HL-60 (cell line): ENCODE measurements at regions not wholly inside any gene's neighbourhood (a gene's known extent, or its start where the extent isn't known, plus 50 kb on each side); places are given as distances from the start of the nearest gene placed in this dataset.

Source experiments
- DNase-seq, 2 experiments: peaks; one replicate each; pipeline ENCODE4 v3.0.0-alpha.2; 2010 to 2020; ENCODE audit warnings: low read depth in 1 of 2, low spot score in 1 of 2
- H3K27ac ChIP-seq: fragments of 250-450 bp; sonication (Bioruptor Pico); replicated peaks from 2 replicates; pipeline ENCODE4 v1.5.1; 2020; ENCODE audit warnings: mild to moderate bottlenecking, moderate library complexity
- H3K27me3 ChIP-seq: fragments of 250-450 bp; sonication (Bioruptor Pico); 2 replicates; pipeline ENCODE4 v1.5.1; 2021; ENCODE audit warnings: mild to moderate bottlenecking, moderate library complexity; ENCODE audit not compliant: insufficient read depth, poor library complexity, severe bottlenecking
- H3K4me3 ChIP-seq: replicated peaks from 2 replicates; pipeline ENCODE4 v1.5.1; 2011; ENCODE audit warnings: mild to moderate bottlenecking, control low read depth, low read length; ENCODE audit not compliant: insufficient read depth
- GABPA ChIP-seq: IDR thresholded peaks from 2 replicates; pipeline ENCODE4 v1.6.1; 2012; ENCODE audit warnings: low read depth
- POLR2AphosphoS5 ChIP-seq: IDR thresholded peaks from 2 replicates; pipeline ENCODE4 v1.6.1; 2012; ENCODE audit warnings: low read depth
- REST ChIP-seq: IDR thresholded peaks from 2 replicates; pipeline ENCODE4 v1.6.1; 2012; ENCODE audit warnings: low read depth; ENCODE audit not compliant: insufficient replicate concordance
- SPI1 ChIP-seq: IDR thresholded peaks from 2 replicates; pipeline ENCODE4 v1.6.1; 2012; ENCODE audit warnings: low read depth, mild to moderate bottlenecking, borderline replicate concordance
- TF ChIP-seq, protein P1 (sequence below): IDR thresholded peaks from one replicate; pipeline ENCODE4 v1.5.1; 2011; ENCODE audit warnings: low read length, control low read depth, inconsistent platforms; ENCODE audit not compliant: insufficient read depth

DNA sequence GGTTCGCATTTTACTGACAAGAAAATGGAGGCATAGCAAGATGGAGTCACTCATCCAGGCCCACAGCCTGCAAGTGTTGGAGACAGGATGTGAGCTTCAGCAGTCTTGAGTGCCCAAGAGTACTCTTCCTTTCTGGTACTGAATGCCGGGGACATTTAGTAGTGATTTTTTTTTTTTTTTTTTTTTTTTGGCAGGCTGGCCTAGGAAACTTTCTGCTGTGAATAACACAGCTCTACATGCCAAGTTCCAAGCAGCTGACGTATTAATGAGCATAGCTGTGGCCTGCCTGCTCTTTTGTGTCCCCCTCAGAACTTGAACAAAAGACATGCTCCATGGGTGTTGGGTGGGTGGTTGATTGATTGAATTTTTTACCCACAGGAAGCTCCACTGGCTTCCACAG is 195.5 kb upstream of the CADM1 start:
- H3K4me3 ChIP-seq = no peak overlapping the region
- H3K27ac ChIP-seq = no peak overlapping the region
- H3K27me3 ChIP-seq = no peaks in the 10 kb centered on the region
- no peak for TF ChIP-seq REST
- TF ChIP-seq POLR2AphosphoS5 = no peak
- no peak for TF ChIP-seq GABPA
- TF ChIP-seq, protein P1, sequence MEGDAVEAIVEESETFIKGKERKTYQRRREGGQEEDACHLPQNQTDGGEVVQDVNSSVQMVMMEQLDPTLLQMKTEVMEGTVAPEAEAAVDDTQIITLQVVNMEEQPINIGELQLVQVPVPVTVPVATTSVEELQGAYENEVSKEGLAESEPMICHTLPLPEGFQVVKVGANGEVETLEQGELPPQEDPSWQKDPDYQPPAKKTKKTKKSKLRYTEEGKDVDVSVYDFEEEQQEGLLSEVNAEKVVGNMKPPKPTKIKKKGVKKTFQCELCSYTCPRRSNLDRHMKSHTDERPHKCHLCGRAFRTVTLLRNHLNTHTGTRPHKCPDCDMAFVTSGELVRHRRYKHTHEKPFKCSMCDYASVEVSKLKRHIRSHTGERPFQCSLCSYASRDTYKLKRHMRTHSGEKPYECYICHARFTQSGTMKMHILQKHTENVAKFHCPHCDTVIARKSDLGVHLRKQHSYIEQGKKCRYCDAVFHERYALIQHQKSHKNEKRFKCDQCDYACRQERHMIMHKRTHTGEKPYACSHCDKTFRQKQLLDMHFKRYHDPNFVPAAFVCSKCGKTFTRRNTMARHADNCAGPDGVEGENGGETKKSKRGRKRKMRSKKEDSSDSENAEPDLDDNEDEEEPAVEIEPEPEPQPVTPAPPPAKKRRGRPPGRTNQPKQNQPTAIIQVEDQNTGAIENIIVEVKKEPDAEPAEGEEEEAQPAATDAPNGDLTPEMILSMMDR = no peak
- TF ChIP-seq SPI1 = no peak
- DNase-seq = no peak

GRCh38 chr11:115699326-115699725 is 195.1 kb upstream of the CADM1 start:
- TF ChIP-seq REST (no peak), GABPA (no peak), SPI1 (no peak), POLR2AphosphoS5 (no peak)
- TF ChIP-seq, protein P1 = no peak
- Histone ChIP-seq H3K27ac (no peak overlapping the region), H3K27me3 (no peaks in the 10 kb centered on the region), H3K4me3 (no peak overlapping the region)
- no peak for DNase-seq

GRCh38 chr11:115698243-115698642 is 194.0 kb upstream of the CADM1 start:
- TF ChIP-seq SPI1 = no peak
- no peak for TF ChIP-seq POLR2AphosphoS5
- TF ChIP-seq, protein P1 = no peak
- TF ChIP-seq REST = no peak
- no peak for TF ChIP-seq GABPA
- Histone ChIP-seq H3K27me3 (no peaks in the 10 kb centered on the region), H3K4me3 (no peak overlapping the region), H3K27ac (no peak overlapping the region)
- DNase-seq = no peak
